Spinal cord (tissue), 10 donors: ENCODE measurements at regions not wholly inside any gene's neighbourhood (a gene's known extent, or its start where the extent isn't known, plus 50 kb on each side); places are given as distances from the start of the nearest gene placed in this dataset. TPM values are rescaled to one million over a fixed set of nuclear protein-coding genes. Genes with fewer than 3 reads are reported as not detected.
"Not testable (repeated sequence)": the region's sequence is repeated elsewhere in the genome, so short reads cannot be mapped to it uniquely, and the experiment has no call there.

Source experiments
- DNase-seq, 6 donors: peaks; one replicate each; pipeline versions ENCODE4 v3.0.0 to v3.0.0-alpha.2; 2013 to 2015; ENCODE audit warnings: low spot score in 6 of 6, low read depth in 4 of 6
- H3K27ac ChIP-seq: one replicate; pipeline ENCODE4 v1.5.1; 2013; ENCODE audit warnings: low read depth, low read length, control low read depth
- H3K27me3 ChIP-seq: one replicate; pipeline ENCODE4 v1.6.1; 2013; ENCODE audit warnings: low read length; ENCODE audit not compliant: control insufficient read depth, insufficient read depth
- H3K36me3 ChIP-seq: one replicate; pipeline ENCODE4 v1.6.1; 2013; ENCODE audit warnings: low read length; ENCODE audit not compliant: control insufficient read depth, insufficient read depth
- H3K4me1 ChIP-seq: one replicate; pipeline ENCODE4 v1.6.1; 2013; ENCODE audit warnings: low read length; ENCODE audit not compliant: control insufficient read depth, insufficient read depth
- H3K4me3 ChIP-seq: one replicate; pipeline ENCODE4 v1.5.1; 2013; ENCODE audit warnings: low read depth, low read length, control low read depth
- H3K9me3 ChIP-seq: one replicate; pipeline ENCODE4 v1.6.1; 2013; ENCODE audit warnings: low read length; ENCODE audit not compliant: control insufficient read depth, insufficient read depth
- WGBS: methylation state at CpG from one replicate; pipeline ENCODE4 v1.1.5; 2013; ENCODE audit warnings: missing lambda C conversion rate; ENCODE audit not compliant: insufficient coverage; 5-methylcytosine and 5-hydroxymethylcytosine counted together
- small RNA-seq: library from RNA; depleted of rRNA; stranded (forward); fragments of <200 nt; gene quantifications from one replicate; pipeline ENCODE3, GENCODE V24; 2014; ENCODE audit warnings: low replicate concordance
- donor health status: healthy.

DNA sequence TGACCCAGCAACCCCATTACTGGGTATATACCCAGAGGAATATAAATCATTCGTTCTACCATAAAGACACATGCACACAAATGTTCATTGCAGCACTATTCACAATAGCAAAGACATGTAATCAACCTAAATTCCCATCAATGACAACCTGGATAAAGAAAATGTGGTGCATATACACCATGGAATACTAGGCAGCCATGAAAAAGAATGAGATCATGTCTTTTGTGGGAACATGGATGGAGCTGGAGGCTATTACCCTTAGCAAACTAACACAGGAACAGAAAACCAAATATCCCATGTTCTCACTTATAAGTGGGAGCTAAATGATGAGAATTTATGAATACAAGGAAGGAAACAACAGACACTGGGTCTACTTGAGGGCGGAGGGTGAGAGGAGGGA lies 53.7 kb upstream of the ALG13 start:
- not testable (repeated sequence) for H3K9me3 ChIP-seq, H3K4me3 ChIP-seq, H3K27me3 ChIP-seq, DNase-seq, H3K36me3 ChIP-seq, H3K27ac ChIP-seq, H3K4me1 ChIP-seq
- WGBS: no CpG with 5 or more reads among the region's 2 CpGs

Small RNAs in the stretch of these regions (small RNA-seq; reads per million reads assigned to genes)
- gene AL589880.1: not detected
